NCI-H1694 (cell line): ENCODE measurements at regions not wholly inside any gene's neighbourhood (a gene's known extent, or its start where the extent isn't known, plus 50 kb on each side); places are given as distances from the start of the nearest gene placed in this dataset.
"Not testable (repeated sequence)": the region's sequence is repeated elsewhere in the genome, so short reads cannot be mapped to it uniquely, and the experiment has no call there.

Source experiments
- DNase-seq: peaks from one replicate; lab custom pipeline; 2025; lab: John Stamatoyannopoulos, UW

DNA sequence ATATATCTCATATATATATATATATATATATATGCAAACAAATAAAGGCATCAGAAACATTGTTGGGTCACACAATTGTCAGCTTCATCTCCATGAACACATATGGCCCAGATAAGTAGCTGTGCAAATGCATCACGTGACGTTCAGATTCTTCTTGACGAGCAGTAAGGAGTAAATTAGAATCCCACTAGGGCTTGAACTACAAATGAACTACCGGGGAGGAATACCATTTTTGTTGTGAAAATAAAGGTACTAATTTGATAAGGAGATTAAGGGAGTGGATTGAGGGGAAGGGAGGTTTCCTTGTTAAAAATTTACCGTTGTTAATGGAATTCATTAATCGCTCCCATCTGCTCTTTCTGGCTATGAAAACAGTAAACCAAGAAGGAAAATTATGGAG lies 186.5 kb upstream of the COPS8 start:
- DNase-seq: no peak

DNA sequence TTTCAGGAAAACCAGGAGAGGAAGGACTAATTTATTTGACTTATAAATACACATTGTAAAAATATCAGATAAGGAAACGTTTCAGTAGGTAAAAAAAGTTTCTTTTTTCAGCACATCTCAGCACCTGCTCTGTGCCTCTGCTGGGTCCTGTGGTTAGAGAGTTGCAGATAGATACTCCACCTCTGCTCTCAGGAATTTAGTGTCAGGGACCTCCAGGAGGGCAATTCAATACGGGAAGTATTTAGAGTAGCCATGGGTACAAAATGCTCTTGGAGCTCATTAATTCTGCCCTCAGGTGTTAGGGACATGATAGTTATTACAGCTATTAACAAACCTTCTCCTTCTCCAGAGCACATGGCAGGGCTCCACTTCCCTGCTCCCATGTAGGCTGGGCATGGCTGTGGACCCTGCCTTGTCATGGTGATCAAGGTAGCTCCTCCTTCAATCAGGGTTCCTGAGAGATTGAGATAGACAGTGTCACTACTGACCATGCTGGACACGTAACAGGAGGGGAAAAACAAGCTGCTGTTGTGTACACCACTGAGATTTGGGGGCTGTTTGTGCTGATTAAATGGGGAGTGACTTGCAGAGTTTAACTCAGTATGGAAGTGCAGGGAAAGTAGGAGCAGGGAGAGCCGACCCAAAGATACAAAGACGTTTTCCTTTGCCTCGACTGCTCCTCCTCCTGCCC lies 185.6 kb upstream of the COPS8 start:
- no peak for DNase-seq

GRCh38 chr2:236901956-236902355 lies 183.7 kb upstream of the COPS8 start:
- DNase-seq: no peak

DNA sequence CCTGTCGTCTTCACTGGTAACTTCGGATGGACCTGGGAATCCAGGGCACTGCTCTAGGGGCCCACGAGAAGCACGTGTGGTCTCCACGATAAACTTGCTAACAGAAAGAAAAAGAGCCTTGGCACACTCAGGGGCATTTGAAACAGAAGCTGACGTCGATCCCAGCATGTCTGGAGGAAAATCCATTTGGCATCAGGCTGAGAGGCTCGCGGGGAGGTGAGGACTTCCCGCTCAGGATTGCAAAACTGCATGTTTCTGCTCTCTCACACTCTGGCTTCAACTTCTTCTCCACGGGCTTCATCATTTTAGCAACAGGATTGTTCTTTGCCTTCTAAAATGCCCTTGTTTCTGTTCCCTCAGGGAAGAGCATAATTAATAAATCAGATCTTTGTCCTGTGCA lies 181.7 kb upstream of the COPS8 start:
- no peak for DNase-seq

DNA sequence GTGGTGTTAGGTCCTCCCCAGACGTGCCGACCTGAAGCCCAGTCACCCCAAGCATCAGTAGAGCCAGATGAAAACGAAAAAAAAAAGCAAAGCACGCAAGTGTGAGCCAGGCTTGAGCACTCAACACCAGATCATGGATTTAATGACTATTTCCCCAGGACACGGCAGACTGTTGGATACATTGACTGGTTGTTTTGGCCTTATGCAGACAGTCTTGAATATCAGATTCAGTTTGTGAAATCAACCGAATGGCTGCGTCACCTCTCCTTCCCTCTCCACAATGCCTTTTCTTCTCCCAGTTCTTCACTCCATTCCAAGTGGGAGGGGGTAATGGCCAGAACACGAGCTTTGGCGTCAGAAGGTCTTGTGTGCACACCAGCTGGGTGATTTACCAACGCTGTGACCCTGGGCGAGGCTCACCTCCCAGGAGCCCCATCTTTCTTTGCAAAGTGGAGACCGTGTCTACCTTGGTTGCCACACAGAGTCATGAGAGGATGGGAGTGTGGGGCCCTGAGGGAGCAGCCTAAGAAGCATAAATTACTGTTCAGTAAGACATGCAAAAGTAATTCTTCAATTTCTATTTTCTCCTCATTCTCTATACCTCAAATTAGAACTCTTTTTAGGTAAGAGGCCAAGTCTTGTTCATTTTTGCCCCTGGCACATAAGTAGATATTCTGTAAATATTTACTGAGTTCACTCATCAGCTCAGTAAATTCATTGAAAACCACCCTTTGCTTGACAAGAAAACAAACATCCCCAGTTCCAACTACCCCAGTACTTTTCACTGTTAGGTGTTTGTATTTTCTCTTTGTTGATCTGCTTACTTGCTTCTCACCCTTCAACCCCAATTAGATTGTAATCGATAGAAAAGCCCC lies 181.1 kb upstream of the COPS8 start:
- no peak for DNase-seq

DNA sequence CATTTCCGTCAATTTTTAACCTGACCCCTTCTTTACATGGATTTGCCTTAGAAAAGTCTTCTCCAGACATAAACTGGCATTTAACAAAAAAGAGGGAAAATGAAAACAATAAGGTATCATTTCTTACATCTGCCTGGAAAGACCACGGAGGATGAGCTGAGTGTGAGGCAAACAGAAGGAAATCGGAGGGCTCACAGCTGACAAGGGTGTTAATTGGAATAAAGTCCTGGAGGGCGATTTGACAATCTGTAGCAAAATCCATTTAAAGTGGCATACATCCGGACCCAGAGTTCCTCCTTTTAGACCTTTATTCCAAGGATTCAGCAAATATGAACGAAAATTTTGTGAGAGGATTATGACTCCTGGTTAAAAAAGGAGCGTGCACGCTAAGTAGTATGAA lies 179.7 kb upstream of the COPS8 start:
- no peak for DNase-seq

- no peak for DNase-seq
Measured at GRCh38 chr2:236908439-236909192, 177.1 kb upstream of the COPS8 start.

DNA sequence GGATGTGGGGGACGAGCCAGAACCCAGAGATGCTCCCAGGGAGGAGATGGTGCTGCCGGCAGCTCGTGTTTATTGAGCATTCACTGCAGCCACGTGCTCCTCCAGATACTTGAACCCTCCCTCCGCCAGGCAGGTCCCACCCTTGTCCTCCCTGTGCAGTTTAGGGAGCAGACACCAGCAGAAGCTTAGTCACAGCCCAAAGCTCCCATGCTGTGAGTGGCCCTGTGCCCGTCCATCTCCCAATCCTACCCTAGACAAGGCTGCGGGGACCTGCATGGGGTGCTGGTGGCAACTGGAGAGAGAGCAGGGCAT lies 176.5 kb upstream of the COPS8 start:
- no peak for DNase-seq

GRCh38 chr2:236909802-236910201 lies 175.9 kb upstream of the COPS8 start:
- no peak for DNase-seq

DNA sequence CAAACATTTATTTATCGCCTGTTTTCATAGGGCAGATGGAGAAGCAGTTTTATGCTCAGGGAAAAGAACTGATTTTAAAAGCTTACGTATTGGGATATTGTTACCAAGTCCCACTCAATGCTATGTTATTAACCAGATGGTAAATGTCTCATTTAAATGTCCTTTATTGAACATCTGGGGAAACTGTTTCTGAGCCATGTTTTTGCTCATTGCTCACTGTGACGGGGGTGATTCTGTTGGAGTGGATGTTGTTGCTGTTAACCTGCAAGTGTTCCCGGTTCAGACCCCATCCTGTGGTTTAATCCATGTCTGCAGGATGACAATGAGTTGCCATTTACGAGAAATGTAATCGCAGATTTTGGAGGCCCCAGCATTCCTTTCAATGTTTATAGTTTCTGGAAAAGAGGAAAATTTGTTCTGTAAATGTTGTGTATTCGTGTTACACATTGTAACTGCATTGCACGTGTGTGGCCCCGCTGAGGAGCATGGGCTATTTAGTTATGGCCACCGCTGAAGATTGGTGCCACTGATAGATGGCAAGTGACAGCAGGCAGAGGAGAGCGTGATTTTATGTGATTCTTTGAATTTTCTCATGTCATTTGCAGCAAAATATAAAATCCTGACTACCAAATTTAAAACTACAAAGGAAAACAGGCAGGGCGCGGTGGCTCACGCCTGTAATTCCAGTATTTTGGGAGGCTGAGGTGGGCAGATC lies 174.8 kb upstream of the COPS8 start:
- DNase-seq: no peak

GRCh38 chr2:236912326-236913120 lies 173.2 kb upstream of the COPS8 start:
- DNase-seq: no peak

GRCh38 chr2:236915186-236915585 lies 170.5 kb upstream of the COPS8 start:
- DNase-seq: no peak

DNA sequence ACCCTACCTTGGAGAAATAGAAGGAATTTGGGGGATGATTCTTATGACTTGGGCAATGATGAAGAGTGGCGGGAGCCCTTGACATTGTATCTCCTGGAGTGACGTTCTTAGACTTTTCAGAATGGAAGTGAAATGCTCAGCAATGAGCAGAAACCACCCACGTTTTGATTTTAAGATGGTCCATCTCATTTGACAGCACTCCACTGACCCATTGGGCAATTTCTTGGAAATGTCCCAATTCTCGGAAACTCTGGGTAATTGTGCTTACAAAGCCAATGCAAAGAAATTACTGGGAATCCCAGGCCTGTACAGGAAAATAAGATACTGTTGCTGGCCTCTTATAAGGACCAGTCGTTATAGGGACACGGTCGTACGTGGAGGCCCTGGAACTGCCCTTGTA lies 170.0 kb upstream of the COPS8 start:
- DNase-seq: no peak

- no peak for DNase-seq
Measured at GRCh38 chr2:236916181-236916580, 169.5 kb upstream of the COPS8 start.

GRCh38 chr2:236916651-236917050 lies 169.0 kb upstream of the COPS8 start:
- DNase-seq: no peak

DNA sequence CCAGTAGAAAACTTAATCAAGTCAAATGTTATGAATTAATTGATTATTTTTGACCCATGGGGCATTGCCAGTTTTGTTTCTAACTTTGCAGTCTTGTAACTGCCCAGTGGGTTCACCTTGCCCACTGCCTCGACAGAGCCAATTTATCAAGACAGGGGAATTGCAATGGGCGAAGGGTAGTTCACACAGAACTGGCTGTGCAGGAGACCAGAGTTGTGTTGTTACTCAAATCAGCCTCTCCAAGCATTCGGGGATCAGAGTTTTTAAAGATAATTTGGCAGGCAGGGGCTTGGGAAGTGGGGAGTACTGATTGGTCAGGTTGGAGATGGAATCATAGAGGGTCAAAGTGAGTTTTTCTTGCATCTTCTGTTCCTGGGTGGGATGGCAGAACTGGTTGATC lies 168.5 kb upstream of the COPS8 start:
- DNase-seq: no peak

- no peak for DNase-seq
Measured at GRCh38 chr2:236918545-236918944, 167.1 kb upstream of the COPS8 start.

DNA sequence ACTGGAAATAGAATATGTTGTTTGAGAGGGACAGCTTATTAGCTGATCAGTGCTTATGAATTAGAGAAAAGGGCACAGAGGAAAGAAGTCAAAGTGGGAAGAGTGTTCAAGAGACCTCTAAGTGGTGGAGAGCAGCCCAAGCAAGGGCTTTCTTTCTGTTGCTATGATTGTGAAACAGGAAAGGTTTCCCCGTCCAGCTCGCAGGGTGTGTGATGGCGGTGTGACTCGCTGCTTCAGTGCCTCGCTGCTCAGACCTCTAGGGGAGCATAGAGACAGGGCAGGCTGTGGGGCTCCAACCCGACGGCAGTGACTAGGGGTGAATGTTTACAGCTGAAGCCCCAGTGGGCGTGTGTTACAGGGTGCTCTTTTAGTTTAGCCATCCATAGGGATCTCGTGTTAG lies 166.5 kb upstream of the COPS8 start:
- DNase-seq: no peak

- DNase-seq: not testable (repeated sequence)
Measured at GRCh38 chr2:236919801-236920379, 165.8 kb upstream of the COPS8 start.

DNA sequence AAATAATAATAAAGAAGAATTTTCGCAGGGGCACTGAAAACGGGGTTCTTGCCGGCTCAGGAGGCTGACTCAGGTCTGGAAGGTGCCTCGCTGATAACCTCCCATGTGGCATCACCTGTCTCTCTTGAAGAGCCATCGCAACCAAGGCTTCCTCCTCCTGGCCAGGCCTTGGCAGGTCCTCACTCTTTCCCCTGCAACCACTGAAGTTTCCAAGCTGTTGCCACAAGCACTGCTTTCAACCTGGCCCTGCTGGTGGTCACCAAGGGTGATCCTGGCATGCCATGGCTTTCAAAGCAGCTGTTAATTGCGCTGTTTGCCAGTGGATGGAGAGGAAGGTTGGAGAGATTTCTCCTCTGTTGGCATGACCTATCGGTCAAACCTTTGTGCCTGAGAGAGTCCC lies 163.6 kb upstream of the COPS8 start:
- no peak for DNase-seq

- DNase-seq: no peak
Measured at GRCh38 chr2:236928380-236929037, 157.2 kb upstream of the COPS8 start.
